NCI-H1105 (cell line): ENCODE measurements at regions not wholly inside any gene's neighbourhood (a gene's known extent, or its start where the extent isn't known, plus 50 kb on each side); places are given as distances from the start of the nearest gene placed in this dataset.

ENCODE experiments used
- DNase-seq: peaks from one replicate; lab custom pipeline; 2025; lab: John Stamatoyannopoulos, UW

GRCh38 chrX:5829469-5829868, 399.2 kb downstream of the NLGN4X start:
- DNase-seq: peak; percentile 15

- no peak for DNase-seq
Observed at GRCh38 chrX:5829060-5829459, 399.6 kb downstream of the NLGN4X start.

GRCh38 chrX:5823903-5824302, 404.8 kb downstream of the NLGN4X start:
- DNase-seq: no peak

GRCh38 chrX:5810636-5811035, 418.0 kb downstream of the NLGN4X start:
- DNase-seq: no peak

- no peak for DNase-seq
Observed at GRCh38 chrX:5807181-5807580, 421.5 kb downstream of the NLGN4X start.

GRCh38 chrX:5802391-5802790, 426.3 kb downstream of the NLGN4X start:
- no peak for DNase-seq

- no peak for DNase-seq
Observed at GRCh38 chrX:5791721-5792120, 436.9 kb downstream of the NLGN4X start.

- DNase-seq: no peak
Observed at GRCh38 chrX:5788910-5789309, 439.8 kb downstream of the NLGN4X start.

GRCh38 chrX:5780821-5781220, 447.8 kb downstream of the NLGN4X start:
- no peak for DNase-seq

GRCh38 chrX:5775846-5776430, 452.7 kb downstream of the NLGN4X start:
- DNase-seq: no peak

GRCh38 chrX:5774446-5774845, 454.2 kb downstream of the NLGN4X start:
- DNase-seq: no peak

GRCh38 chrX:5771441-5771840, 457.2 kb downstream of the NLGN4X start:
- DNase-seq: no peak

GRCh38 chrX:5756616-5757015, 472.1 kb downstream of the NLGN4X start:
- DNase-seq: no peak

GRCh38 chrX:5753291-5753690, 475.4 kb downstream of the NLGN4X start:
- no peak for DNase-seq

GRCh38 chrX:5752831-5753230, 475.8 kb downstream of the NLGN4X start:
- DNase-seq: no peak

- DNase-seq: no peak
Observed at GRCh38 chrX:5748586-5749150, 480.0 kb downstream of the NLGN4X start.

GRCh38 chrX:5746231-5746630, 482.4 kb downstream of the NLGN4X start:
- DNase-seq: no peak

- no peak for DNase-seq
Observed at GRCh38 chrX:5733501-5733900, 495.2 kb downstream of the NLGN4X start.

GRCh38 chrX:5730556-5730955, 498.1 kb downstream of the NLGN4X start:
- no peak for DNase-seq

GRCh38 chrX:5726224-5726623, 502.4 kb downstream of the NLGN4X start:
- DNase-seq: no peak

- DNase-seq: no peak
Observed at GRCh38 chrX:5724123-5724522, 504.5 kb downstream of the NLGN4X start.

GRCh38 chrX:5718651-5719050, 510.0 kb downstream of the NLGN4X start:
- no peak for DNase-seq

- no peak for DNase-seq
Observed at GRCh38 chrX:5716666-5717065, 512.0 kb downstream of the NLGN4X start.

- DNase-seq: no peak
Observed at GRCh38 chrX:5708251-5708650, 520.4 kb downstream of the NLGN4X start.
